Panc1 (cell line): ENCODE measurements at regions not wholly inside any gene's neighbourhood (a gene's known extent, or its start where the extent isn't known, plus 50 kb on each side); places are given as distances from the start of the nearest gene placed in this dataset.

ENCODE experiments used
- CTCF ChIP-seq: fragments of 450-650 bp; IDR thresholded peaks from 2 replicates; pipeline ENCODE4 v1.5.1; 2017; ENCODE audit warnings: mild to moderate bottlenecking
- POLR2AphosphoS5 ChIP-seq: IDR thresholded peaks from 2 replicates; pipeline ENCODE4 v1.6.1; 2012; ENCODE audit warnings: mild to moderate bottlenecking, low read depth, low read length, moderate library complexity
- REST ChIP-seq, 2 experiments: IDR thresholded peaks; 2 replicates each; pipeline ENCODE4 v1.6.1; 2011 to 2012; ENCODE audit warnings: low read depth in 2 of 2, control low read depth in 1 of 2, low read length in 1 of 2, mild to moderate bottlenecking in 1 of 2, moderate library complexity in 1 of 2; ENCODE audit not compliant: insufficient read depth in 1 of 2
- SIN3A ChIP-seq: IDR thresholded peaks from 2 replicates; pipeline ENCODE4 v1.6.1; 2012; ENCODE audit warnings: low read depth, mild to moderate bottlenecking, low read length, moderate library complexity, borderline replicate concordance; ENCODE audit not compliant: insufficient read depth
- TCF7L2 ChIP-seq: IDR thresholded peaks from 2 replicates; pipeline ENCODE4 v1.6.1; 2011; ENCODE audit warnings: mild to moderate bottlenecking, low read depth, low read length, inconsistent platforms

GRCh38 chr5:135182675-135183074 lies 148.6 kb upstream of the PITX1 start:
- TF ChIP-seq CTCF (no peak), SIN3A (no peak), REST (IDR thresholded peaks at IDR 0.05; ENCODE audit: insufficient read depth in 1 of 2, low read depth in 2 of 2, low read length in 1 of 2) (no peak), POLR2AphosphoS5 (no peak), TCF7L2 (no peak)
